GM21390 (cell line): ENCODE measurements at regions not wholly inside any gene's neighbourhood (a gene's known extent, or its start where the extent isn't known, plus 50 kb on each side); places are given as distances from the start of the nearest gene placed in this dataset.

Experiments
- ATAC-seq: cut with Tn5 transposase; IDR thresholded peaks from one replicate; pipeline ENCODE4 v1.9.1; 2021; ENCODE audit not compliant: unreplicated experiment

DNA sequence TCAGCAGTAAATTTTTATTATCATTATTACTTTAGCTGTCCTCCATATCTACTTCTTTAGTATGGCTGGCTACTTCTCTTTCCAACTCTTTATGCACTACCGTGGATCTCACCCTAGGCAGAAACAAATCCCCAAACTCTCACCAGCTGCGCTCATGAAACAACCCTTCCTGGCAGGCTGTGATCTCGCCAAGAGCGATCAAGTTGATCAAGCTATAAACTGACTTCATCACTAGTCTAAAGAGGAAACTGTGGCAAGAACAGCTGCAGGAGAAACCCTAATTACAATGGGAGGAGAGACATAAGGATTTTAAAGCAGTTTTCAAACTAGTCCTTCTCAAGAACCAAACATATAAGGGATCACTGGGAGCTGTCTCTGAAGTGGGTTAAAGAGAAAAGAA is 160.5 kb upstream of the PRSS58 start:
- ATAC-seq, result no peak

DNA sequence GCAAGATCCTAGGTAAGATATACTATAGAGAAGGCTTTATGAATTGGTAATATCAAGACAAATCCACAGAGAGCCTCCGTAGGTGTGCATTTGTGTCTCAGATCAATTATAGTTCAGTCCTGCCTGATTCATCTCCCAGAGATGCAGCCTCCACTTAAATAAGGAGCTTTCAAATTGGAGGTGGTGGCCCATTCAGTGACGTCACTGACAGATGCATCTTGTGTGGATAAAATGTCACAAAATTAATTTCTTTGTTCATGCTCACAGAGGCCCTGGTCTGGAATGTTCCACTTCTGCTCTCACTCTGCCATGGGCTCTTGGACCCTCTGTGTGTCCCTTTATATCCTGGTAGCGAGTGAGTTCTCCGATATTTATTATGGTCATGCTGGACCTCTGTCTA is 157.1 kb upstream of the PRSS58 start:
- no peak for ATAC-seq

DNA sequence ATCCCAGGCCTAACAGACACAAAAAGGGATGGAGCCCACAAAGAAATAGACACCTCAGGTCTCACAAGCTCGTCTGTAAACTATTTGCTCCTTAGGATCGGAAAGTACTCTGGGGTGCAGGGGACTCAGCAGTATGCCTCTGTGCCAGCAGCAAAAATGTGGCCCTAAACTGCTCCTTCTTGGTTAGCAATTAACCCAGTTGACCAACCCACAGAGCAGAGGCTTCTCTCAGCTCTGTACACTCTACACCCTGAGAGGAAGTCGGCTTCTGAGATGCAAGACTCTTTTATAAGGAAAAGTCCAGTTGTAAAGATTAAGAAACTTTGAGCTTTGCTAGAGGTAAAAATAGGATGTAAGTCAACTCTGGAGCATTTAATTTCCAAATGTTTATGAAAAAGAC is 156.3 kb upstream of the PRSS58 start:
- ATAC-seq, result no peak

DNA sequence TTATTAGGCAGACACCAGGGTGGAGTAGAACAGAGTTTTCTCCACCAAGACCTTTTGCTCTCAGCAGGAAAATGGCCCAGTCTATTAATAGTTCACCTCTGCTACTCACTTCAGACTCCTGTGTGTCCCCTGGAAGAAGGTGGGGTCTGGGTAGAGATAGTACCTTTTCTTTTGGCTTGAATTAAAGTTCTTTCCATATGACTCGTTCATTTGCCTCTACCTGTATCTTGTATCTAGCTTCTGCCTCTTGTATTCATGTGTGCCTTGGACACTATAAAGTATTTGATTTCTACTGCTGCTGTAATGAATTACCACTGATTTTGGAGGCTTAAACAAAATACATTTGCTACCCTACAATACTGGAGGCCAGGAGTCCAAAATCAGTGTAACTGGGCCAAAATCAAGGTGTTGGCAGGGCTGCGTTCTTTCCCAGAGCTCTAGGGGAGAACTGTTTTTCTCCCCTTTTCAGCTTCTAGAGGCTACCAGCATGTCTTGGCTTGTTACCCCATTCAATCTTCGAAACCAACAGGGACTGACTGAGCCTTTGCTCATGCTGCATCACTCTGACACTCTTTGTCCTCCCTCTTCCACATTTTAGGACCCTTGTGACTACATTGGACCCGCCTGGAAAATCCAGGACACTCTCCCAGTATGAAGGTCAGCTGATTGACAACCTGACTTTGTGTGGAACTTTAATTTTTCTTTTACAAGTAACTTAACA is 155.6 kb upstream of the PRSS58 start:
- ATAC-seq, result no peak

DNA sequence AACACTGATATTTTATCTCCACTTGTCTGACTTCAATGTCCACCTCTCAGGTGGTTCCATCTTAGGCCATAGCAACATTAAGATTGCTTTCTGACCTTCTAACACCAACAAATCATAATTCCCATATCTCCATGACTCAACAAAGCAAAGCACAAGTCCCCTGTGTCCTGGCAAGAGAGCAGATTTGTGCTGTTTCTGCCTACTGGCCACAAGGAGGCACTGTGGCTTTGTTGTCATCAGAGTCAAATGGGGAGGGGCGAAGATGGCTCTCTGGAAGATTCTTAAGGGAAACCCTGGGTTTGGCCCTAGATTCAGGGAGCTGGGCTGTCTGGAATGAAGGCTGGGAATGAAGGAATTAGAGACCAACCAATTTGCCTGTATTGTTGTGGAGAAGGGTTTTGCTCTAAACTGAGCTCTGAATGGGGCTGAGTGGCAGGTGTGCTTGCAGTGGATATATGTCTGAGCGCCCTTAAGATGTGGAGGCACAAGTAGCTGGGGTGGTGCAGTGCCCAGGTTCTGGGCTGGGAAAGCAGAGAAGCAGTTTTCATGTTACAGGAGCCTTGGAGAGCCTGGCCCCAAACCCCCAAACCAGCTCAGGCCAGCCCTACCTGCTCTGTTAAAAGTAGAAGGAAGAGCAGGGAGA is 154.8 kb upstream of the PRSS58 start:
- peak; percentile 95 for ATAC-seq

DNA sequence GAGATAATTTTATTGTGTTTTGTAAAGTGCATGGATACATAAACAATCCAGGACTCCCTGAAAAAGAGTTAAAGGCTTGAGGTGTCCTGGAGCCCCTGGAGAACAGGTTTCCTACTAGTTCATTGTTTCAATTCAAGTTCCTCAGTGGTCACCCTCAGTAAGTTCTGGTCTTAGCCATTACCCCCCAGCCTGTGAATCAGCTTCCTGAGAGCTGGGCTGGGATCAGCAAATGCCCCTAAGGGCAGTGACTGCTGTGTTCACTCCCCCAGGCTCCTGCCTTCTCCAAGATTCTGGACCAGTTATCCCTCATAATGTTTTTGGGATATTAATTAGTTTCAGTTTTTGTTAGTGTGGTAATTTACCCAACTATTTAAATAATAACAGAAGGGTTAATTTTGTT is 151.6 kb upstream of the PRSS58 start:
- ATAC-seq, result no peak

DNA sequence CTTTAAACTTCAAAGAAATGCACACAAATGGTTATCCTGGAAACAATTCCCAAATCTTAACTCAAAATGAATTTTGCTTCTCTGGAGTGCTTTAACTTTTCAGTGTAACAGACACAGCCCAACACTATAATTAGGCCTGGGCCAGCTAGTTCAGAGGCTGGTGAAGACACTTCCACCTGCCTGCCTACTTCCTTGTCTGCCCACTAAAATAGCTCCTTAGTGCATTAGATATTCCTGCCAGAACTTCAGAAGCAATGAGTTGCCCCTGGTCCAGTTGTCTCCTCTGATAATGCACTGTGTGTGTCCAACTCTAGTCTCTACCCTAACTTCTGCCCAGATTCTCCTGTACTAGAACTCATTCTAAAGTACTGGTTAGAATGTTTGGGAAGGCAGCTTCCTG is 150.9 kb upstream of the PRSS58 start:
- no peak for ATAC-seq

DNA sequence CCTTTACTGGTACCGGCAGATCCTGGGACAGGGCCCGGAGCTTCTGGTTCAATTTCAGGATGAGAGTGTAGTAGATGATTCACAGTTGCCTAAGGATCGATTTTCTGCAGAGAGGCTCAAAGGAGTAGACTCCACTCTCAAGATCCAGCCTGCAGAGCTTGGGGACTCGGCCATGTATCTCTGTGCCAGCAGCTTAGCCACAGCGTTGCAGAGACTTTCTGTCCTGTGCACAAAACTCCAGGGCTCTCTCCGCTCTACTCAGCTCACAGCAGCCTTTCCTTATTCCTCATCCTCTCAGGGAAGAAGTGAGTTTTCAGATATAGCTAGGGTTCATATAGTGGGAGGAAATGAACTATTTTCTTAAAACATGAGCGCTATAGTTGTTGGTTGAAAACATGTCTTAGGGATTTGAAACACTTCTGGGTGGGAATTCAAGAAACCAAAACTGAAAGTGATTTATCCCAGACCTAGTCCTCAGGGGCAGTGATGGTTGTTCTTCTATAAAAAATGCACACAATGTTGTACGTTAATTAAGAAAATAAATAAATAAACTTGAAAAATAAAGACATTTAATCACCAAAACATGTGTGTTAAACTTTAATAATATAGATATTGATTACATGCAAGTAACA is 150.2 kb upstream of the PRSS58 start:
- ATAC-seq, result no peak

DNA sequence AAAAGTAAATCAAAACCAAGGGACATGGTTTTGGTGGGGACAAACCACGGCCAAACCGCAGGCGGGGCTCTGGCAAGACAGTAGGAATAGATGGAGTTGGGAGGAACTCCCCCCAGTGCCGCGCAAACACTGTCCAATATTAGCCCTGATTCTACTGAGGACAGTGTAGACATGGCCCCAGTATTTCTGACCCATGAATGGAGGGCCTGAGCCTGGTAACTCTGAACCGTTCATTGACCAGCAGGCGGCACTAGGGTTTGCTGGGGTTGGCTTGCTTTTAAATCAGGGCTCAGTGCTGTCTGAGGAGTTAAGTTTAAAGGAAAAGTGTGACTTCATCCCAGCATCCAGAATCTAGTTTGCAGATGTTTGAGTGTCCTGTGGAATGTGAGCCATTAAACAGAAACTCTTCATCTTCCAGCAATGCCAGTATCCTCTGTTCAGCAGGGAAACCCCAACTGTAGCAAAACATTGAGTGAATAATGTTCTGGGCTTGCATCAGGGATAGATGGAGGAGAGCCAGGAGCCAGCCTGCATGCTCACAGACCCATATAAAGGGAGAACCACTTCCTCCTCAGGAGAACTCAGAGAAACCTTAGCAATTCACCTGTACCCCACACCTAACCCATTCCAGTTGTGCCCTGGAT is 147.4 kb upstream of the PRSS58 start:
- ATAC-seq, result no peak

DNA sequence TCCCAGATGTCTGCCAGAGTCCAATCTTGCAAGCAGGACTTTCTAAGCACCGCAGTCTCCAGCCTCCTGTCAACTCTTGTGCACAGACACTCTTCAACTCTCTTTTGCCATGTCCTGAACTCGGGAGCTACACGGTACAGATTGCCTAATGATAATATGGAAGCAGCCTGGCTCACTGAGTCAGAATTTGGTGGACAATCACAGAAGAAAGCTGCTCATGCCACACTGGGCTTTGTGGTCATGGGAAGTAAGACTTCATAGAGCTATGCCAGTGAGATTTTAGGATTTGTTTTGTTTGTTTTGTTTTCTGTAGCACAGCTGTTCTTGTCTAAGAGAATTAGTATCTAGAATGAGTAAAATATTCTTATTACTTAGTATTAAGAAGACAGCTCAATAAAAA is 144.1 kb upstream of the PRSS58 start:
- no peak for ATAC-seq

DNA sequence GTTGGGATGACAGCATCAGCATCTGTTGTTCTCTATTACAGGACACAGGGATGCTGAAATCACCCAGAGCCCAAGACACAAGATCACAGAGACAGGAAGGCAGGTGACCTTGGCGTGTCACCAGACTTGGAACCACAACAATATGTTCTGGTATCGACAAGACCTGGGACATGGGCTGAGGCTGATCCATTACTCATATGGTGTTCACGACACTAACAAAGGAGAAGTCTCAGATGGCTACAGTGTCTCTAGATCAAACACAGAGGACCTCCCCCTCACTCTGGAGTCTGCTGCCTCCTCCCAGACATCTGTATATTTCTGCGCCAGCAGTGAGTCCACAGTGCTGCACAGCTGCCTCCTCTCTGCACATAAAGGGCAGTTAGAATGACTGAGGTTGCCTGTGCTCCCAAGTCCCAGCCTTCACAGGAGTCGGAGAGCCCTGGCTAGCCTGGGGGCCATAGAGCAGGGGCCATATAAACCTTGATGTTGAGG is 142.2 kb upstream of the PRSS58 start:
- ATAC-seq, result no peak

DNA sequence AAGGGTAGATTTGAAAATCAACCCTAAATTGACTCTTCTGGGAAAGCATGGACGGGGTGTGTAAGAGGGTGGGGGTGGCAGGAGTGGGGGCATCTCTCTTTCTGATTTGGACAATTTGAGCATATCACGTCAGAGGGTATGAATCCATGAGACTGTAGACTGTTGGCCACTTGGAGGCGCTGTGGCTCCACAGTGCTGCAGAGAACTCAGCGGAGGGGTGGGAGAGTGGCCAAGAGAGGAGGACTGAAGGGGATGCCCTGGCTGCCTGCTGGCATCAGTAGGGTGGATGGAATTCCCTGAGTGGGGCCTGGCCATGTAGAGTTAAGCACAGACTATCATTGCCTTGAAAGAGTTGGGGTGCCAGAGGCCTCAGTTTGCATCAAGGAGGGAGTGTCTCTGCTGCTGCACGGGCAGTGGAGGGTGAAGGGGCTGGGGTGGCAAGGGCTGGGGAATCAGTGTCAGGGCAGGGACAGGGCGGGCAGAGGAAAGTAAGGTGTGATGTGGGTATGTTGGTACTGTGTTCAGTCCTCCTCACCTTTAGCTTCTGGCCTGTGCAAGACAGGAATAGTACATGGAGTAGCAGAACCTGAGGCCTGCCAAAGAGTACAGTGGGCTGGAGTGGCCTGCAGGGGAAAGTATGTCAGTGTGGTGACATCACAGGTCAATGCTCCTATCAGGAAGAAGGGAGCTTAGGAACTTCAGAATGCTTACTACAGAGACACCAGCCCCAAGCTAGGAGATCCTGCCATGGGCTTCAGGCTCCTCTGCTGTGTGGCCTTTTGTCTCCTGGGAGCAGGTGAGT is 133.5 kb upstream of the PRSS58 start:
- no peak for ATAC-seq

DNA sequence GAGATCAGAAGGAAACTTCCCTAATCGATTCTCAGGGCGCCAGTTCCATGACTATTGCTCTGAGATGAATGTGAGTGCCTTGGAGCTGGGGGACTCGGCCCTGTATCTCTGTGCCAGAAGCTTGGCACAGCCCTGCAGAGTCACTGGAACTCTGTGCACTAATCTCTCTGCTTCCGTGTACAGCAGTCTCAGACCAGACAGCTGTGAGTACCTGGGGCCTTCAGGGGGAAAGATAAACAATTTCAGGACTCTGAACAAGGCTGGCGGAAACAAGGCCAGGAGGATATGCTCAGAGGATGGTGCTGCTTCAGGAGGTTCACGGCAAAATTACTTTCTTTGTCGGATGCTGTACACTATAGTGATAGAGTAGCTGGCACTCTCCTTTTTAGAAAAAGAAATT is 131.7 kb upstream of the PRSS58 start:
- no peak for ATAC-seq

DNA sequence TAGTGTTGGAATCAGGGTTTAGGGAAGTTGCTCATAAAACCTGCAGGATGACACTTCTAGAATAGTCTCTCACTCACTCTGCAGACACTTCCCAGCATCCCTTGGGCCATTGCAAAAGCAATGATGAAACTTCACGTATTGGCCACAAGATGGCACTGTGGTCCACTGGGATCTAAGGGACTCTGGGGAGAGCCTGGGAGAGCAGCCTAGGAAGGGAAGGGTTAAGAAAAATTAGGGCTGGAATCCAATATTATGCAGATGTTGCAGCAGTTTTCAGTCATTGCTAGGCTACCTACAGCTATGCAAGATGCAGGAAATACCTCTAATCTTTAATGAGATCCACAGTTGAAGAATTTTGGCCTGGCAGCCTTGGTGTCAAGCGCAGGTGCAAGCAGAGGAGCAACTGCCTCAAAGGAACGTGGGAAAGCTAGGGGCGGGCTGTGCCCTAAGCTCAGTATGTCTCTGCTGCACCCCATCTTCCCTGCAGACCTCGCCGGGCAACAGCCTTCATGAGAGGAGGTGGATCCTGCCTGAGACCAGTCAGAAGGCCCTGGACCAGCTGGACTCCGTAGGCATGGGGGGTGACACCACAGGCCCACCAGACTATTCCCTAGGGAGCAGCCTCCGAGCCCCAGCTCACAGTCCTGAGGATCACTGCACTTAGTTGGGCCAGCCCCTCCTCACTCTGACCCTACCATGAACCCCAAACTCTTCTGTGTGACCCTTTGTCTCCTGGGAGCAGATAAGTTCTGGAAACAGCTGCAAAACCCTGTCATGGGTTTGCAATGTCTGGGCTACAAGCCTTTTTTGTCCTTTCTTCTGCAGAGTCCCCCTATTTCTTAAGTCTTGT is 127.9 kb upstream of the PRSS58 start:
- peak; percentile 84 for ATAC-seq

DNA sequence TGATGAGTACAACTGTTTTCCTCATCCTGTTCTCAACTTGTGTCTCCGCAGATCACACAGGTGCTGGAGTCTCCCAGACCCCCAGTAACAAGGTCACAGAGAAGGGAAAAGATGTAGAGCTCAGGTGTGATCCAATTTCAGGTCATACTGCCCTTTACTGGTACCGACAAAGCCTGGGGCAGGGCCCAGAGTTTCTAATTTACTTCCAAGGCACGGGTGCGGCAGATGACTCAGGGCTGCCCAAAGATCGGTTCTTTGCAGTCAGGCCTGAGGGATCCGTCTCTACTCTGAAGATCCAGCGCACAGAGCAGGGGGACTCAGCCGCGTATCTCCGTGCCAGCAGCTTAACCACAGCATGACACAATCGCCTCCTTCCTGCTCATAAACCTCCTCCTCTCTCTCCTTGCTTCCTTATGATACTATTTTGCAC is 126.7 kb upstream of the PRSS58 start:
- no peak for ATAC-seq

DNA sequence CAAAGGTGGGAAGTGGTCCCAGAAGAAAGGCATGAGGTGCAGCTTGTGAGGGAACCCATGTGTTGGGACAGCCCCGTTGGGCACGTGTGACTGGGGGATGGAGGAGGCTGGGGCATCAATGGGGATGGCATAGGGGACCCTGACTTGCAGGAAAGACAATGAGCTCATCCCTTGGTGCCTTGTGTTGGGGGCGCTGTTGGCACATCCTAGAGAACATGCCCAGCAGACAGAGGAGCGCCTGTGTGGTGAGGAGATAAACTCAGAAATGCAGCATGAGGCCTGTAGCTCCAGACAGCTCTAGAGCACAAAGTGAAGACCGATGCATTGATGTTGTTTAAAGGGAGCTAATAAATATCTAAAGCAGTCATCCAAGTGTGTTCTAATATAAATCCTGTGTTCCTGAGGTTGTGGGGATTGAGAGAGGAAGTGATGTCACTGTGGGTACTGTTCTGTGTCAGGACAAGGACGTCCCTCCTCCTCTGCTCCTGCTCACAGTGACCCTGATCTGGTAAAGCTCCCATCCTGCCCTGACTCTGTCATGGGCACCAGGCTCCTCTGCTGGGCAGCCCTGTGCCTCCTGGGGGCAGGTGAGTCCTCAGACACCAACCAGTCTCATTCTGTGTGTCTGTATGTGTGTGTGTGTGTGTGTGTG is 126.1 kb upstream of the PRSS58 start:
- no peak for ATAC-seq

DNA sequence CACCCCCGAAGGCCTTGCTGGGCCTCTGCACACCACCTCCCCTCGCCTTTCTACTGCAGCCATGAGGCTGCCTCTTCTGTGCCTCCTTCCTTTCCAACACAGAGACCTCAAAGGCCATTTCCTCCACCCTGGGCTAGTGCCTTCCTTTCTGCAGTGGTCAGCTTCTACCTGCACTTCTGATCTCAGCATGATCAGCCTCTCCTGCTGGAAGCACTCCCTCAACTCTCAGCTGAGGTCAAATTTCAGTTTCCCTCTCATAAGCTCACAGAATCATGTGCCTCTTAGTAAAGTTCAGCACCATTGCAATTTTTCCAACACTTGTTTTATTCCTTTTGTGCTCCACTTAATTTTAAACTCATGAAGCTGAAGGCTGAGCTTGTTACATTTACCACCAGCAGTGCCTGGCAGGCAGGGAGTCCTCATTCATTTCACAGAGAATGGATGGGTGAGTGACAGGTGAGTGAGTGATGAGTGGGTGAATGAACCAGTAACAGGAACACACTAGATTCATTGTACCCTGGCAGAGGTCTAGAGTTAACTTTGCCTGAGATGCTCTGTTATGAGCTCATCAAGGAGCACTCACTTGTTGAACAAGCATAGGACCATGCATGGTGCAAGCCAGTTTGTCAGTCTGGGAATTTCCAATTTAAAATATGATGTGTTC is 124.0 kb upstream of the PRSS58 start:
- no peak for ATAC-seq

DNA sequence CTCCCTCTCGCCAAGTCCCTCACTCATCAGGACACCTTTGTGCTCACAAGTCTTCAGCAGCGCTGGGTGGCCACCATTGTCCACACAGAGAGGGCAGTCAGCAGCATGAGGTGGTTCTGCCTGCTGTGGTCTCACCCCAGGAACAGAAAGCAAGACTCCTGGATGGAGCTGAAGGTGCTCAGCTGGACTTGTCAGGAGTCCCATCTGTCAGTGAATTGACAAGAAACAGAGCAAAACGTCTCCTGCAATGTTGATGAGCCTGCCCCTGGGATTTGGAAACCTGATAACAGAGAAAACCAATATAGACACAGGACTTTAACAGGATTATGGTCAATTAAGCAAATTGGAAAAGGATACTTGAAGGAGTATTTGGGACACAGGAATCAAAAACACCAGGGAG is 122.2 kb upstream of the PRSS58 start:
- ATAC-seq, result no peak
